H1 (cell line): ENCODE measurements at regions not wholly inside any gene's neighbourhood (a gene's known extent, or its start where the extent isn't known, plus 50 kb on each side); places are given as distances from the start of the nearest gene placed in this dataset.

ENCODE experiments used
- CTCF ChIA-PET: fragments of 300-600 bp; sonication (Branson Sonifier 250); formaldehyde crosslinking; loops from one replicate; lab custom pipeline; 2021; ENCODE audit not compliant: partially characterized antibody; lab: Charles Lee
- POLR2A ChIA-PET: fragments of 300-600 bp; sonication (Branson Sonifier 250); formaldehyde crosslinking; loops from one replicate; lab custom pipeline; 2021; ENCODE audit warnings: inconsistent platforms; ENCODE audit not compliant: partially characterized antibody; lab: Charles Lee
- DNase-seq, 2 experiments: peaks; one replicate each; pipeline versions ENCODE4 v3.0.0 to v3.0.0-alpha.2; 2010 to 2022; ENCODE audit warnings: low spot score in 2 of 2, low read depth in 1 of 2, mixed read lengths in 1 of 2
- FAIRE-seq: peaks from 2 replicates; lab custom pipeline; 2011; peaks lifted over from hg19 to GRCh38; lab: Jason Lieb, UNC
- H2AFZ ChIP-seq: 2 replicates; pipeline ENCODE4 v1.8.1; 2012; ENCODE audit warnings: low read length, inconsistent platforms
- H2AK5ac ChIP-seq: 2 replicates; pipeline ENCODE4 v1.6.1; 2013; ENCODE audit warnings: low read depth, low read length
- H2BK120ac ChIP-seq: replicated peaks from 2 replicates; pipeline ENCODE3; 2013; ENCODE audit warnings: low read depth, low read length, inconsistent platforms
- H2BK12ac ChIP-seq: 2 replicates; pipeline ENCODE4 v1.6.1; 2013; ENCODE audit warnings: low read depth, low read length
- H2BK15ac ChIP-seq: 2 replicates; pipeline ENCODE4 v1.6.1; 2013; ENCODE audit warnings: low read length
- H2BK20ac ChIP-seq: 2 replicates; pipeline ENCODE4 v1.6.1; 2013; ENCODE audit warnings: low read length
- H2BK5ac ChIP-seq: 2 replicates; pipeline ENCODE4 v1.6.1; 2013; ENCODE audit warnings: low read depth, low read length
- H3K14ac ChIP-seq: 2 replicates; pipeline ENCODE4 v1.6.1; 2013; ENCODE audit warnings: inconsistent platforms; ENCODE audit not compliant: insufficient read length
- H3K18ac ChIP-seq: 2 replicates; pipeline ENCODE4 v1.6.1; 2013; ENCODE audit warnings: low read length; ENCODE audit errors: extremely low read depth
- H3K23ac ChIP-seq: 2 replicates; pipeline ENCODE4 v1.6.1; 2013; ENCODE audit warnings: inconsistent platforms; ENCODE audit not compliant: insufficient read length
- H3K23me2 ChIP-seq: 2 replicates; pipeline ENCODE4 v1.6.1; 2013; ENCODE audit warnings: low read depth, low read length
- H3K27ac ChIP-seq: 2 replicates; pipeline ENCODE4 v1.6.1; 2011; ENCODE audit warnings: low read depth, low read length, inconsistent platforms
- H3K27me3 ChIP-seq, 4 experiments: replicated peaks in 1 of 4; 1 replicate in 1 of 4; 2 replicates in 3 of 4; pipeline versions ENCODE4 v1.6.1 to v1.8.1; 2011 to 2013; ENCODE audit warnings: low read length in 3 of 4, mild to moderate bottlenecking in 3 of 4, inconsistent platforms in 2 of 4, mixed read lengths in 2 of 4, moderate library complexity in 1 of 4; ENCODE audit not compliant: control insufficient read depth in 3 of 4, insufficient read depth in 3 of 4; ENCODE audit errors: extremely low read depth in 1 of 4
- H3K36me3 ChIP-seq, 4 experiments: 2 replicates each; pipeline versions ENCODE4 v1.6.1 to v1.8.1; 2011 to 2013; ENCODE audit warnings: mild to moderate bottlenecking in 4 of 4, low read length in 3 of 4, moderate library complexity in 2 of 4, control low read depth in 1 of 4, inconsistent platforms in 1 of 4; ENCODE audit not compliant: insufficient read depth in 4 of 4, control insufficient read depth in 2 of 4
- H3K4ac ChIP-seq: replicated peaks from 2 replicates; pipeline ENCODE3; 2013; ENCODE audit warnings: low read length, low read depth, mixed read lengths, inconsistent platforms; ENCODE audit not compliant: insufficient read length
- H3K4me1 ChIP-seq, 4 experiments: replicated peaks in 1 of 4; 1 replicate in 1 of 4; 2 replicates in 3 of 4; pipeline versions ENCODE4 v1.6.1 to v1.8.1; 2011 to 2013; ENCODE audit warnings: low read length in 3 of 4, inconsistent platforms in 2 of 4, mixed read lengths in 1 of 4; ENCODE audit not compliant: insufficient read depth in 4 of 4, control insufficient read depth in 3 of 4
- H3K4me2 ChIP-seq, 2 experiments: 2 replicates each; pipeline versions ENCODE4 v1.6.1 to v1.8.1; 2011 to 2013; ENCODE audit warnings: low read depth in 2 of 2, low read length in 2 of 2, control low read depth in 1 of 2, inconsistent platforms in 1 of 2, mild to moderate bottlenecking in 1 of 2; ENCODE audit not compliant: insufficient read depth in 1 of 2
- H3K4me3 ChIP-seq, 4 experiments: fragments of 200-600, 300-600 bp in 1 of 4; sonication (generic), shearing (Covaris generic), sonication (Bioruptor Twin) in 1 of 4; 2 replicates each; pipeline versions ENCODE4 v1.5.1 to v1.8.1; 2011 to 2016; ENCODE audit warnings: low read length in 4 of 4, low read depth in 3 of 4, control low read depth in 2 of 4, inconsistent platforms in 2 of 4, mild to moderate bottlenecking in 2 of 4, mixed read lengths in 1 of 4, moderate library complexity in 1 of 4; ENCODE audit not compliant: insufficient read depth in 2 of 4; ENCODE audit errors: extremely low read depth in 1 of 4
- H3K56ac ChIP-seq: replicated peaks from 2 replicates; pipeline ENCODE3; 2013; ENCODE audit warnings: low read depth, mild to moderate bottlenecking, mixed read lengths, low read length, inconsistent platforms; ENCODE audit not compliant: insufficient read length
- H3K79me1 ChIP-seq: 2 replicates; pipeline ENCODE4 v1.6.1; 2013; ENCODE audit warnings: low read depth, low read length, control low read depth
- H3K79me2 ChIP-seq, 2 experiments: 2 replicates each; pipeline versions ENCODE4 v1.6.1 to v1.8.1; 2012 to 2013; ENCODE audit warnings: low read length in 2 of 2, mild to moderate bottlenecking in 2 of 2, inconsistent platforms in 1 of 2; ENCODE audit not compliant: insufficient read depth in 2 of 2, control insufficient read depth in 1 of 2
- H3K9ac ChIP-seq, 4 experiments: replicated peaks in 1 of 4; 1 replicate in 1 of 4; 2 replicates in 3 of 4; pipeline versions ENCODE4 v1.6.1 to v1.8.1; 2011 to 2013; ENCODE audit warnings: low read depth in 3 of 4, low read length in 3 of 4, control low read depth in 2 of 4, mild to moderate bottlenecking in 2 of 4, moderate library complexity in 2 of 4, inconsistent platforms in 1 of 4; ENCODE audit errors: extremely low read depth in 1 of 4
- H3K9me3 ChIP-seq, 2 experiments: 2 replicates each; pipeline versions ENCODE4 v1.6.1 to v1.8.1; 2012 to 2013; ENCODE audit warnings: mild to moderate bottlenecking in 2 of 2, moderate library complexity in 2 of 2, control low read depth in 1 of 2, inconsistent platforms in 1 of 2, low read depth in 1 of 2, low read length in 1 of 2, mixed read lengths in 1 of 2; ENCODE audit not compliant: insufficient read depth in 2 of 2
- H4K20me1 ChIP-seq, 2 experiments: replicated peaks in 1 of 2; 2 replicates each; pipeline versions ENCODE3 to v1.8.1; 2011 to 2013; ENCODE audit warnings: inconsistent platforms in 2 of 2, low read length in 2 of 2, mild to moderate bottlenecking in 1 of 2; ENCODE audit not compliant: insufficient read depth in 2 of 2, control insufficient read depth in 1 of 2
- H4K5ac ChIP-seq: 2 replicates; pipeline ENCODE4 v1.6.1; 2013; ENCODE audit warnings: low read length, low read depth, mixed read lengths, inconsistent platforms; ENCODE audit not compliant: insufficient read length
- H4K8ac ChIP-seq: 2 replicates; pipeline ENCODE4 v1.8.0; 2013; ENCODE audit warnings: mild to moderate bottlenecking, moderate library complexity, low read length, inconsistent platforms; ENCODE audit not compliant: insufficient read depth; ENCODE audit errors: extremely low read depth
- H4K91ac ChIP-seq: replicated peaks from 2 replicates; pipeline ENCODE3; 2013; ENCODE audit warnings: low read length, mixed read lengths, inconsistent platforms; ENCODE audit not compliant: insufficient read length
- BACH1 ChIP-seq: IDR thresholded peaks from 2 replicates; pipeline ENCODE4 v1.6.1; 2012; ENCODE audit warnings: low read length, improper control_type of control experiment
- BCL11A ChIP-seq, 2 experiments: IDR thresholded peaks; one replicate each; pipeline ENCODE4 v1.6.1; 2011; ENCODE audit warnings: low read depth in 2 of 2, low read length in 2 of 2, mild to moderate bottlenecking in 2 of 2
- CEBPB ChIP-seq: IDR thresholded peaks from 2 replicates; pipeline ENCODE4 v1.6.1; 2012; ENCODE audit warnings: low read depth, low read length
- CHD2 ChIP-seq: IDR thresholded peaks from 2 replicates; pipeline ENCODE4 v1.6.1; 2012; ENCODE audit warnings: low read length, improper control_type of control experiment
- FOSL1 ChIP-seq: IDR thresholded peaks from 2 replicates; pipeline ENCODE4 v1.6.1; 2011; ENCODE audit warnings: mild to moderate bottlenecking, low read depth, low read length, moderate library complexity; ENCODE audit not compliant: insufficient read depth
- GABPA ChIP-seq: IDR thresholded peaks from 2 replicates; pipeline ENCODE4 v1.6.1; 2011; ENCODE audit warnings: mild to moderate bottlenecking, low read length, moderate library complexity, borderline replicate concordance; ENCODE audit not compliant: insufficient read depth
- JUN ChIP-seq: IDR thresholded peaks from 2 replicates; pipeline ENCODE4 v1.6.1; 2011; ENCODE audit warnings: low read depth, mild to moderate bottlenecking, improper control_type of control experiment, low read length
- MAFK ChIP-seq: IDR thresholded peaks from 2 replicates; pipeline ENCODE4 v1.6.1; 2012; ENCODE audit warnings: low read depth, mild to moderate bottlenecking, improper control_type of control experiment, low read length
- RXRA ChIP-seq: IDR thresholded peaks from 2 replicates; pipeline ENCODE4 v1.6.1; 2011; ENCODE audit warnings: low read depth, mild to moderate bottlenecking, low read length, moderate library complexity; ENCODE audit not compliant: insufficient read depth
- SIRT6 ChIP-seq: IDR thresholded peaks from one replicate; pipeline ENCODE4 v1.7.1; 2012; ENCODE audit warnings: low read length, inconsistent platforms
- SIX5 ChIP-seq: IDR thresholded peaks from 2 replicates; pipeline ENCODE4 v1.6.1; 2011; ENCODE audit warnings: mild to moderate bottlenecking, low read depth, low read length
- TAF1 ChIP-seq: IDR thresholded peaks from 2 replicates; pipeline ENCODE4 v1.6.1; 2011; ENCODE audit warnings: mild to moderate bottlenecking, low read depth, low read length
- WGBS, 2 experiments: shearing (Covaris generic) in 1 of 2; methylation state at CpG; one replicate each; pipeline versions ENCODE4 v1.1.6 to v1.1.7; 2013 to 2015; ENCODE audit warnings: low lambda C conversion rate in 2 of 2, mixed read lengths in 2 of 2, inconsistent platforms in 1 of 2, low coverage in 1 of 2, missing lambda C conversion rate in 1 of 2; ENCODE audit not compliant: insufficient replicate concordance in 2 of 2, insufficient coverage in 1 of 2, insufficient read length in 1 of 2; ENCODE audit errors: extremely low coverage in 1 of 2, missing lambda C conversion rate in 1 of 2; 5-methylcytosine and 5-hydroxymethylcytosine counted together
- TF ChIP-seq, protein P1 (sequence below): IDR thresholded peaks from 2 replicates; pipeline ENCODE4 v1.6.1; 2011; ENCODE audit warnings: low read length, improper control_type of control experiment

DNA sequence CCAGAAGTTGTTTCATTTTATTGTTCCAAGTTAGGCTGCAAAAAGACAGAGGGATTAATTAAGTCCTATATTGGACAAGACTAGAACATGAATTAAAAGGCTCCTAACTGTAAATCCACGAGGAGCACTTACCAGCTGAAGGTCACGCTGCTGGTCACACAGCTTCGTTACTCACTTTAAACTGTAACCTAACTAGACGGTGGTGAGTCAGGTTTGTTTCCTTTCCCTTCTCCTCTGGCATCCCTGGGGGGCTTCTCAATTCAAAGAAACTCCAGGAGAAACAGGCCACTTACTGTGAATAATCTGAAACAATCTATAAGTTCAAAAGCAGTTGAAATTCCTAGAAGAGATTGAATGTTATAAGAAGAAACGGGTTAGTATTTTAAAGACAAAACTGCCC, 331.4 kb downstream of the BCAT1 start:
- no peak overlapping the region for H3K56ac ChIP-seq
- H3K23me2 ChIP-seq: no peaks in the 10 kb centered on the region
- H3K36me3 ChIP-seq: no peaks in the 10 kb centered on the region
- no peaks in the 10 kb centered on the region for H3K79me2 ChIP-seq
- H2BK5ac ChIP-seq: no peak overlapping the region
- H3K9ac ChIP-seq: no peak overlapping the region
- H3K14ac ChIP-seq: no peak overlapping the region
- H3K4me3 ChIP-seq: no peak overlapping the region
- no peak overlapping the region for H2BK120ac ChIP-seq
- no peaks in the 10 kb centered on the region for H3K27me3 ChIP-seq
- POLR2A ChIA-PET: no interaction called here
- no peak overlapping the region for H3K4ac ChIP-seq
- H4K20me1 ChIP-seq: no peaks in the 10 kb centered on the region
- H3K18ac ChIP-seq: no peak overlapping the region
- DNase-seq (no peak), FAIRE-seq (peak; percentile 52)
- no peak overlapping the region for H2BK12ac ChIP-seq
- no peak overlapping the region for H2BK15ac ChIP-seq
- no peaks in the 10 kb centered on the region; a peak in 1 of 4 replicates for H3K9me3 ChIP-seq
- no peak overlapping the region for H4K8ac ChIP-seq
- H3K27ac ChIP-seq: no peak overlapping the region
- H2AK5ac ChIP-seq: no peak overlapping the region
- CTCF ChIA-PET: interaction anchor here (1.1 kb wide), 1 partner anchor 465 kb away, joined by 3 read pairs; no protein-coding TSS in a partner anchor
- H2AFZ ChIP-seq: no peak overlapping the region
- no peak overlapping the region for H4K91ac ChIP-seq
- H3K4me1 ChIP-seq: no peaks in the 10 kb centered on the region
- no peak overlapping the region for H2BK20ac ChIP-seq
- H3K4me2 ChIP-seq: no peak overlapping the region
- no peaks in the 10 kb centered on the region for H3K79me1 ChIP-seq
- WGBS, 2 experiments: 58% methylated on average over 5 of the region's 5 CpGs; no CpG with 5 or more reads in 1 of the 2 experiments
- no peak overlapping the region for H4K5ac ChIP-seq
- H3K23ac ChIP-seq: no peak overlapping the region
- TF ChIP-seq SIRT6 (no peak), TAF1 (no peak), BCL11A (IDR thresholded peaks at IDR 0.05; ENCODE audit: low read depth in 2 of 2, low read length in 2 of 2) (no peak), GABPA (no peak), RXRA (no peak), CHD2 (no peak), JUN (no peak), CEBPB (no peak), MAFK (no peak), BACH1 (no peak), SIX5 (no peak), FOSL1 (no peak)
- TF ChIP-seq, protein P1, sequence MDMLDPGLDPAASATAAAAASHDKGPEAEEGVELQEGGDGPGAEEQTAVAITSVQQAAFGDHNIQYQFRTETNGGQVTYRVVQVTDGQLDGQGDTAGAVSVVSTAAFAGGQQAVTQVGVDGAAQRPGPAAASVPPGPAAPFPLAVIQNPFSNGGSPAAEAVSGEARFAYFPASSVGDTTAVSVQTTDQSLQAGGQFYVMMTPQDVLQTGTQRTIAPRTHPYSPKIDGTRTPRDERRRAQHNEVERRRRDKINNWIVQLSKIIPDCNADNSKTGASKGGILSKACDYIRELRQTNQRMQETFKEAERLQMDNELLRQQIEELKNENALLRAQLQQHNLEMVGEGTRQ: no peak
